NCI-H1417 (cell line): ENCODE measurements at regions not wholly inside any gene's neighbourhood (a gene's known extent, or its start where the extent isn't known, plus 50 kb on each side); places are given as distances from the start of the nearest gene placed in this dataset.

Source experiments
- DNase-seq, 3 experiments: peaks; one replicate each; lab custom pipeline; 2025; lab: John Stamatoyannopoulos, UW

DNA sequence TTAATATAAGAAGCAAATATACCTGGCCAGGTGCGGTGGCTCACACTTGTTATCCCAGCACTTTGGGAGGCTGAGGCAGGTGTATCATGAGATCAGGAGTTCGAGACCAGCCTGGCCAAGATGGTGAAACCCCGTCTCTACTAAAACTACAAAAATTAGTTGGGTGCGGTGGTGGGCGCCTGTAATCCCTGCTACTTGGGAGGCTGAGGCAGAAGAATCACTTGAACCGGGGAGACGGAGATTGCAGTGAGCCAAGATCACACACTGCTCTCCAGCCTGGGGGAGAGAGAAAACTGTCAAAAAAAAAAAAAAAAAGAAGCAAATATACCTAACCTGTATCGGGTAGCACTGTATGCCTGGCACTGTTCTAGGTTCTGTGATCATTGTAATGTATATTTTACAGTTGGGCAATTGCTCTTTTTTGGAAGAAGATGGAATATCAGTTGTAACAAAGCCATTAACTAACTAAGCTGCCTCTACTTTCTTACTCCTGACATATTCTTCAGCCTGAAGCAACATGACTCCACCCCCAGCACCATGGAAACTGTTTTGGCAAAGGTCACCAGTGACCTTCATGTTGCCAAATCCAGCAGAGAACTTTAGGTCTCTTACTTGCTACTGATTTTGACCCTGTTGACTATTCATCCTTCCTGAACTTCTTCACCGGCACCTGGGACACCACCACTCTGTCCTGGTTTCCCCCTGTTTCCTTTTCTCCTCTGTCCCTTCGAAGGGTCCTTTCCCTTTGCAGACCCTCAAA is 203.8 kb downstream of the RPLP1 start:
- DNase-seq: no peak

- DNase-seq: no peak
Measured at GRCh38 chr15:69657626-69658025, 205.0 kb downstream of the RPLP1 start.

DNA sequence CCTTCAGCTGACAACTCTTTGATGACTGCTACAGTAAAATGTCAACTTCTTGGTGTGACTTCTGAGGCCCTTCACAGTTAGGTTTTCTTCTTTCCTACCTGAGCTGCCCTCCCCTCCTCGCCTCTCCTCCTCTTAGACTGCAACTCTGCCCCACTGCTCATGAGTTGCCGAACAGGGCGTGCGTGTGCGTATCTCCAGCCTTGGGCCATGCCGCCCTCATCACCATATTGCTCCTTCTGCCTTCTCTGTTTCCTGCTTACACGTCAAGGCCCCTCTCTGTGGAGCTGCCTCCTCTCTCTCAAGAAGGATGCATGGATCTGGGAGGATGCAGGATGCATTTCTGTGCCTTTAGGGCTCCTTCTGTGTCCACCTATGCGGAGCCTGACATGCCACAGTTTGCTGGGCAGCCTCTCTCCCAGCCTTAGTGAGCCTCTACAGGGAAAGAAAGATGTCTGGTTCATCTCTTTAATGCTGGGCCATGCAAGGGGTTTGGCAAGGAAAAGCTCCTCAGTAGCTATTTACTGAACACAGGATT is 205.9 kb downstream of the RPLP1 start:
- DNase-seq: no peak

GRCh38 chr15:69659454-69660050 is 206.9 kb downstream of the RPLP1 start:
- DNase-seq: no peak

GRCh38 chr15:69660114-69660513 is 207.5 kb downstream of the RPLP1 start:
- no peak for DNase-seq

GRCh38 chr15:69660658-69661405 is 208.2 kb downstream of the RPLP1 start:
- DNase-seq: no peak

DNA sequence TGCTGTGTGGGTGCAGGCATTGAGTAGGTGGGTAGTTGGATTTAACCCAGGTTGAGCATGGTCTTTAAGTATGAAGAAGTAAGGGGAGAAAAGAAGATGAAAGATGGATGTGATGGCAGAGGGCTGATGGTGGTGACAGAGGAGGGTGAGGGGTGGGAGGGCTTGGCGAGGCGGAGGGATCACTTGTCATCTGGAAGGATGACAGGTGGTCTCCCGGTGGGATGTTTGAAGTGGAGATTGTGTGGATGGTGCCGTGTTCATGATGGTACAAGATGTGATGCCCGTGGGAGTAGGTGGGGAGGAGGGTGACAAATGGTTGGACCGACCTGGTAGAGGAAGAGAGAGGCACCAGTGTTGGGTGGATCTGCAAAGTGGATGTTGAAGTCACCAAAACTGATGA is 208.8 kb downstream of the RPLP1 start:
- no peak for DNase-seq

GRCh38 chr15:69661871-69662644 is 209.4 kb downstream of the RPLP1 start:
- DNase-seq: no peak

- no peak for DNase-seq
Measured at GRCh38 chr15:69662645-69663000, 210.0 kb downstream of the RPLP1 start.

- DNase-seq: no peak
Measured at GRCh38 chr15:69663441-69663840, 210.8 kb downstream of the RPLP1 start.

- DNase-seq: peak in 2 of 3 experiments; percentile 37 to 78
Measured at GRCh38 chr15:69663982-69664381, 211.4 kb downstream of the RPLP1 start.

DNA sequence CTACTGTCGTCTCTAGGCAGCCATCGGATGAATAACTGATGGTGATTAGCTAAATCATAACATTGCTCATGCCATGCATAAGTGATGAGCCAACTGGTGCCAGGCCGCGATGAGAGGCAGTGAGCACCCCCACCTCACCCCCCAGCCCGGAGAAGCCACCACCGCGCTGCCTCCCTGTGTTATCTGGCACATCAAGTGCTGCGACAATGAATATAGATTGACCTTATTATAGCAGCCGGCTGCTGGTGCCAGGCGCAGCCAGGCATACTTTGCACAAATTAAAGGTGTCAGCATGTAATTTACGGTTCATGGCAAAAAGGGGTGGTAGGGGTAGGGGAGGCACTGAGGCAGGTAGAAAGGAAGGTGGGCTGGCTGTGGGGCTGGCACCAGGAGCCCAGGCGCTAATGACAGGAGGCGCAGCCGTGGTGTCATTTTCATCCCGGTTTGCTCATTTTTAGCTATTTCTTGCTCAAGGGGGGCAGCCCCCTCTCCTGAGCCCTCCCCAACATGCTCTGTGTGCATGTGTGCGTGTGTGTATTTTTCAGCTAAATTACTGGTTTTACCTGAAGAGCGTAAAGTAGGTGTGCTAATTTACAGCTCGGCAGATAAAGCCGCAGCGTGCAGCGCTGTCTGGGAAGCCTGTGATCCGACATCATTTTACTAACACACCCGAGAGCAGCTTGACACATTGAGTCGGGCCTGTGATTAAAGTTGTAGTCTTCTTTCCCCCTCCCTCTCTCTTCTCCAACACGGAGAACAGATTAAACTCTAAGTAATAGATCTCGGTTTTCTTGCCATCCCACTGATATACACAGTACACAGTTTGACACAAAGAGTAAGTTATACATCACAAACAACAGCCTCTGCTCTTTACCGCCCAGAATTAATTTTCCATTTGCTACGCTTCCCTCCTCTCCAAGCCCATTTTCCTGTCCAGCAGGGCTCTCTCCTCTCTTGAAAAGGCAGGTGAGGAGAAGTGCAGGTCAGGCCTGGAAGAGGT is 212.3 kb downstream of the RPLP1 start:
- peak; percentile 47 to 97 (median 90) for DNase-seq

DNA sequence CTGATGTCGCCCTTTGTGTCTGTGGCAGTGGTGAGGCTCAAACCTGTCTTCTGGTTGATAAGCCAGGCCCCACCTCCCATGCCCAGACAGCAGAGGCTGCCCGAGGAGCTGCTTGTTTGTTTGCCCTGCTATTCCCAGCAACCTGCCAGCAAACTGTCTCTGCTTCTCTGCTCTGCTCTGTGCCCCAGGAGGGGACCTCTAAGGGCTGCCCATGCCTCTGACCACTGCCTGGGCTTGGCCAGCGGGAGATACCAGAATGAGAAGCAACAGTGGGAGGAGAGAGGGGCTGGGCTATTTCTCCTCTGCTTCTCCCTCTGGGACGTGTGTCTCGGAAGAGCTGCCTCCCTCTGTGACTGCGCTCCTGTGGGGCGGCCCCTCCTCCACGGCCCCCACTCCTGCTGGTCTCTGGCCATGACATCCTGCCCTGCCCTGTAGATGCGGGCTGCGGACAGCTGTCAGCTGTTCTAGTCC is 213.1 kb downstream of the RPLP1 start:
- DNase-seq: peak; percentile 49 to 87 (median 76)

GRCh38 chr15:69666441-69666882 is 213.8 kb downstream of the RPLP1 start:
- DNase-seq: peak in 1 of 3 experiments; percentile 29

- peak in 2 of 3 experiments; percentile 32 to 42 for DNase-seq
Measured at GRCh38 chr15:69666921-69667811, 214.5 kb downstream of the RPLP1 start.

GRCh38 chr15:69668039-69668705 is 215.6 kb downstream of the RPLP1 start:
- DNase-seq: peak in 2 of 3 experiments; percentile 15 to 48

- no peak for DNase-seq
Measured at GRCh38 chr15:69668963-69669362, 216.3 kb downstream of the RPLP1 start.

- no peak for DNase-seq
Measured at GRCh38 chr15:69669446-69669845, 216.8 kb downstream of the RPLP1 start.
